ENCODE measurements at regions not wholly inside any gene's neighbourhood (a gene's known extent, or its start where the extent isn't known, plus 50 kb on each side); places are given as distances from the start of the nearest gene placed in this dataset.

GRCh38 chr2:121860033-121860757, 104.7 kb downstream of the TSN start:
- DNase-seq (ENCODE audit: low read depth, low spot score) = peak; percentile 4

GRCh38 chr2:121860758-121861227, 105.3 kb downstream of the TSN start:
- no peak for DNase-seq (ENCODE audit: low read depth, low spot score)

GRCh38 chr2:121862286-121862685, 106.8 kb downstream of the TSN start:
- no peak for DNase-seq (ENCODE audit: low read depth, low spot score)

GRCh38 chr2:121865914-121866313, 110.5 kb downstream of the TSN start:
- DNase-seq (ENCODE audit: low read depth, low spot score) = no peak

GRCh38 chr2:121866789-121867188, 111.3 kb downstream of the TSN start:
- no peak for DNase-seq (ENCODE audit: low read depth, low spot score)

- no peak for DNase-seq (ENCODE audit: low read depth, low spot score)
Measured at GRCh38 chr2:121868652-121869051, 113.2 kb downstream of the TSN start.

- DNase-seq (ENCODE audit: low read depth, low spot score) = no peak
Measured at GRCh38 chr2:121869363-121869762, 113.9 kb downstream of the TSN start.

GRCh38 chr2:121869873-121870272, 114.4 kb downstream of the TSN start:
- no peak for DNase-seq (ENCODE audit: low read depth, low spot score)

GRCh38 chr2:121872651-121873050, 117.2 kb downstream of the TSN start:
- DNase-seq (ENCODE audit: low read depth, low spot score) = no peak

- no peak for DNase-seq (ENCODE audit: low read depth, low spot score)
Measured at GRCh38 chr2:121873864-121874263, 118.4 kb downstream of the TSN start.

- no peak for DNase-seq (ENCODE audit: low read depth, low spot score)
Measured at GRCh38 chr2:121875585-121876185, 120.2 kb downstream of the TSN start.

- DNase-seq (ENCODE audit: low read depth, low spot score) = no peak
Measured at GRCh38 chr2:121877366-121877765, 121.9 kb downstream of the TSN start.

- no peak for DNase-seq (ENCODE audit: low read depth, low spot score)
Measured at GRCh38 chr2:121880283-121880682, 124.8 kb downstream of the TSN start.

GRCh38 chr2:121881038-121881437, 125.6 kb downstream of the TSN start:
- no peak for DNase-seq (ENCODE audit: low read depth, low spot score)

- DNase-seq (ENCODE audit: low read depth, low spot score) = no peak
Measured at GRCh38 chr2:121881950-121882349, 126.5 kb downstream of the TSN start.

- no peak for DNase-seq (ENCODE audit: low read depth, low spot score)
Measured at GRCh38 chr2:121884078-121884477, 128.6 kb downstream of the TSN start.

GRCh38 chr2:121884511-121884921, 129.1 kb downstream of the TSN start:
- no peak for DNase-seq (ENCODE audit: low read depth, low spot score)

GRCh38 chr2:121886059-121886458, 130.6 kb downstream of the TSN start:
- no peak for DNase-seq (ENCODE audit: low read depth, low spot score)

GRCh38 chr2:121887513-121888188, 132.2 kb downstream of the TSN start:
- no peak for DNase-seq (ENCODE audit: low read depth, low spot score)

- DNase-seq (ENCODE audit: low read depth, low spot score) = no peak
Measured at GRCh38 chr2:121888189-121888557, 132.7 kb downstream of the TSN start.

- no peak for DNase-seq (ENCODE audit: low read depth, low spot score)
Measured at GRCh38 chr2:121890041-121890440, 134.6 kb downstream of the TSN start.

GRCh38 chr2:121895723-121896571, 140.5 kb downstream of the TSN start:
- no peak for DNase-seq (ENCODE audit: low read depth, low spot score)

All from astrocyte of the hippocampus (primary cell).